Epithelial cell of esophagus (primary cell): ENCODE measurements at regions not wholly inside any gene's neighbourhood (a gene's known extent, or its start where the extent isn't known, plus 50 kb on each side); places are given as distances from the start of the nearest gene placed in this dataset.

ENCODE experiments used
- DNase-seq: peaks from one replicate; pipeline ENCODE4 v3.0.0; 2010; ENCODE audit warnings: low read depth
- H3K4me3 ChIP-seq: 2 replicates; pipeline ENCODE4 v1.5.1; 2011; ENCODE audit warnings: mild to moderate bottlenecking, low read length, control low read depth
- TF ChIP-seq, protein P1 (sequence below): IDR thresholded peaks from 2 replicates; pipeline ENCODE4 v1.5.1; 2011; ENCODE audit warnings: low read depth, mild to moderate bottlenecking, low read length, control low read depth, inconsistent platforms; ENCODE audit not compliant: insufficient read depth; ENCODE audit errors: missing control alignments

DNA sequence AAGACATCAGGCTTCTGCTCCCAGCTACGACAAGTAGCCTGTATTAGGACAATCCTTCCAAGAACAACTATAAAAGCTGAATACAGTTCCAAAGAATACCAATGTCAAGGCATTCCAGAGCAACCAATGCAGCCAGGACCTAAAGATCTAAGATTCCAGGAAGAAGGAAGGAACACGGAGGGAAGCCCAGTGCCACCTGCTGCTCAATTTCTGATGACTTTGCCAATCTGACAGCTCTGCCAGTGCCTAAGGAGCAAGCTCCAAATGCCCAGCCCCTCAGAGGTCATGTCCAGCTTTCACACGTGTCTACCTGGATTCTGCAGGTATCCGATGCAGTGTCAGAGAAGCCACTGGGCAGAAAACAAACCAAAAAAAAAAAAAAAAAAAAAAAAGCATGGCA is 164.4 kb downstream of the IRS2 start:
- TF ChIP-seq, protein P1, sequence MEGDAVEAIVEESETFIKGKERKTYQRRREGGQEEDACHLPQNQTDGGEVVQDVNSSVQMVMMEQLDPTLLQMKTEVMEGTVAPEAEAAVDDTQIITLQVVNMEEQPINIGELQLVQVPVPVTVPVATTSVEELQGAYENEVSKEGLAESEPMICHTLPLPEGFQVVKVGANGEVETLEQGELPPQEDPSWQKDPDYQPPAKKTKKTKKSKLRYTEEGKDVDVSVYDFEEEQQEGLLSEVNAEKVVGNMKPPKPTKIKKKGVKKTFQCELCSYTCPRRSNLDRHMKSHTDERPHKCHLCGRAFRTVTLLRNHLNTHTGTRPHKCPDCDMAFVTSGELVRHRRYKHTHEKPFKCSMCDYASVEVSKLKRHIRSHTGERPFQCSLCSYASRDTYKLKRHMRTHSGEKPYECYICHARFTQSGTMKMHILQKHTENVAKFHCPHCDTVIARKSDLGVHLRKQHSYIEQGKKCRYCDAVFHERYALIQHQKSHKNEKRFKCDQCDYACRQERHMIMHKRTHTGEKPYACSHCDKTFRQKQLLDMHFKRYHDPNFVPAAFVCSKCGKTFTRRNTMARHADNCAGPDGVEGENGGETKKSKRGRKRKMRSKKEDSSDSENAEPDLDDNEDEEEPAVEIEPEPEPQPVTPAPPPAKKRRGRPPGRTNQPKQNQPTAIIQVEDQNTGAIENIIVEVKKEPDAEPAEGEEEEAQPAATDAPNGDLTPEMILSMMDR, result no peak
- no peak for DNase-seq
- H3K4me3 ChIP-seq, result no peak overlapping the region

DNA sequence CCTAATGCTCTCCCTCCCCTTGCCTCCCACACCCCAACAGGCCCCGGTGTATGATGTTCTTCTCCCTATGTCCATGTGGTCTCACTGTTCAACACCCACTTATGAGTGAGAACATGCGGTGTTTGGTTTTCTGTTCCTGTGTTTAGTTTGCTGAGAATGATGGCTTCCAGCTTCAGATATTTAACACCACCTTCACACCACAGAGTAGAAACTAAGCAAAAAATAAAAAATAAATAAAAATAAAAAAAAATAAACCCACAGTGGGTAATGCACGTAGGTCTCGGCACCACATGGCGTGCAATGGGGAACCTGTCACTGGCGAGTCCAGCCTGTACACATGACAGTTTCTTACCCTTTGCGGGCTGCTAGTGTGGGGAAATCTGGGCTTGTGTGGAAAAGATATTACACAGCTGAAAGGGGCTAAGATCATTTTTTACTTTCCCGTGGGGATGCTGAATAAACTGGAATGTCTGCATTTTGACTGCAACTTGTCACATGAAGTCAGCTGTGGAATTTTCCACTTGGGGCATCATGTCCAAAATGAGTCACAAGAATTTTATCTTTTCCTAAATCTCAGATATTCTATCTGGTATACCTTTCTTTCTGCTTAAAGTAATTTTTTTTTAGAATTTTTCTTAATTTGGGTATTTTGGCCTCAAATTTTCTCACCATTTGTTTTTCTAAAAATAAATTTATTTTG is 170.5 kb downstream of the IRS2 start:
- TF ChIP-seq, protein P1, result no peak
- DNase-seq, result no peak
- H3K4me3 ChIP-seq, result no peak overlapping the region

DNA sequence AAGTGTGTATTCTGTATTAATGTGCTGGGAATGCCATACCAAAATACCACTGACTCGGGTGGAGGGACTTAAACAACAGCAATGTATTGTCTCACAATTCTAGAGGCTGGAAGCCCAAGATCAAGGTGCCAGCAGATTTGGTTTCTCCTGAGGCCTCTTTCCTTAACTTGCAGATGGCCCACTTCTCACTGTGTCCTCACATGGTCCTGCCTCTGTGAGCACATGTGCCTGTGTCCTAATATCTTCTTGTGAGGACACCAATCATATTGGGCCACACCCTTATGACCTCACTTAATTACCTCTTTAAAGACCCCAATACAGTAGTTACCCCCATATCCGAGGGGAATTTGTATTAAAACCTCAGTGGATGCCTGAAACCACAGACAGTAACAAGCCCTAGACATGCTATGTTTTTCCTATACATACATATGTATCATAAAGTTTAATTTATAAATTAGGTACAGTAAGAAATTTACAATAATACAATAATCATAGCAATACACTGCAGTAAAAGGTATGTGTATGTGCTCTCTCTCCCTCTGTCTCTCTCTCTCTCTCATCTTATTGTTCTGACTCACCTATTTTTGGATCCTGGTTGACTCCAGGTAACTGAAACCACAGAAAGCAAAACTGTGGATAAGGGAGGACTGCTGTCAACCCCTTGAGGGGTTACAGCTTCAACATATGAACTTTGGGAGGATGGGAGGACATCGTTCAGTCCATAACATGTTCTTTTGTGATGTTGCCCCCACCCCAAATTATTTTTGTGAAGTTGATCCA is 174.3 kb downstream of the IRS2 start:
- TF ChIP-seq, protein P1, result no peak
- no peak overlapping the region for H3K4me3 ChIP-seq
- DNase-seq, result peak; percentile 44

DNA sequence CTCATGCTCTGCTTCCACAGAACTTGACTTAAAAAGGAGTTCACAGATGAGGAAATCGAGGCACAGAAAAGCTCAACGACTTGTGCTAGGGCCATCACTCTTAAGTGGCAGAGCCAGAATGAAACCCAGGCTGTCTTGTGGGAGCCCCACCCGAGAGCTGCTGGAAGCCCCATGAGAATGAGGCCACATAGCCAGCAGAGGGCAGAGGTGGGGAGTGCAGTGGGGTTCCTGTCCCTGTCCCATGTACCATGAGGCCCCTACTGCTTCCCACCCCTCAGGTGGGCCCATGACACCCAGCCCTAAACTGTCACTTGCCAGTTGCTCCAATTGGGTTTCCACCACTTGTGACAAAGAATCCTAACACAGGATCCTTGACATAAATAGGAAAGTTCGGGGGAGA is 175.9 kb downstream of the IRS2 start:
- peak; percentile 45 for DNase-seq
- TF ChIP-seq, protein P1, result peak; percentile 31
- no peak overlapping the region for H3K4me3 ChIP-seq

DNA sequence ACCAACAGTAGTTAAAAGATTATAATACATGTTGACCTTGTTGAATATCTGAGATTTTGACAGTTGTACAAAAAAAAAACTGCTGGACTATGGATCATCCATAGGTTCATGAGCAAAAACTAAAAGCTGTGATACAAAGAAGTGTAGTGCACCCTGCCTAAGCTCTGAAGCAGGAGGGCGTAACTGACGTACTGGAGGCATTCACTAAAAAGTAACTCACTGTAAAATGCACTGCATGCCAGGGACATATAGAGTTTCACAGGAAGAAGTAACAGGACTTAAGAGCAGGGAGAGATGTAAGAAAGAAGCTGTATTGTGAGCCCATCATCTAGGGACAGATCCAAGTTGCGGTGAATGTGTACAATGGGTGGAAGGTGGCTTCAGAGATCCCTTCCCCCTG is 177.9 kb downstream of the IRS2 start:
- DNase-seq, result no peak
- TF ChIP-seq, protein P1, result no peak

DNA sequence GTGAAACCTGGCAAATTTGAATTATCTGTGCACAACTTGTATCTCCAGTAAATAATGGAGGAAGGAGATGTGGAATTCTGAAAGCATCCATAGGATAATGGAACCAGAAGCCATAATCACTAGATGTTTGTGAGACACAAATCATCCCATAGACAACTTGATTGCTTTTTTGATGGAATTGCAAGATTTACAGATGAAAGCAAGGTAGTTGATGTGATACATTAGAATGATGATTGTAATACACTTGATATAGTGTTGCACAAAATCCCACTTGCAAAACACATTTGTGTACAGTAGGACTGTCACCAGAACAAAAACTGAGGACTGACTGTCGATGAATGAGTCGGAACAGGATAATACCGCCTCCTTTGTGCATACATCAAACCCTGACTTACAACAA is 178.3 kb downstream of the IRS2 start:
- TF ChIP-seq, protein P1, result no peak
- no peak for DNase-seq
- no peak overlapping the region for H3K4me3 ChIP-seq

More for the DNA sequence above, 177.9 kb downstream of the IRS2 start:
- H3K4me3 ChIP-seq, result no peak overlapping the region
